A549 (cell line): ENCODE measurements at regions not wholly inside any gene's neighbourhood (a gene's known extent, or its start where the extent isn't known, plus 50 kb on each side); places are given as distances from the start of the nearest gene placed in this dataset.

Experiments
- BHLHE40 ChIP-seq: IDR thresholded peaks from 2 replicates; pipeline ENCODE4 v1.6.1; 2012; ENCODE audit warnings: low read depth, low read length, inconsistent platforms
- CEBPB ChIP-seq, 2 experiments: fragments of >200 bp in 1 of 2; sonication (Bioruptor Twin) in 1 of 2; formaldehyde crosslinking in 1 of 2; IDR thresholded peaks; 2 replicates each; pipeline ENCODE4 v1.6.1; 2012 to 2016
- CHD2 ChIP-seq: fragments of 150-350 bp; IDR thresholded peaks from 2 replicates; pipeline ENCODE4 v1.6.1; 2014; ENCODE audit warnings: low read length; ENCODE audit not compliant: partially characterized antibody
- CTCF ChIP-seq: fragments of >200 bp; sonication (Bioruptor Twin); formaldehyde crosslinking; IDR thresholded peaks from 3 replicates; pipeline ENCODE4 v1.5.1; 2016
- HOXA7 ChIP-seq: fragments of 250-450 bp; sonication (Bioruptor Pico); IDR thresholded peaks from 2 replicates; pipeline ENCODE4 v1.5.0; 2020; ENCODE audit warnings: mild to moderate bottlenecking, moderate library complexity
- JUN ChIP-seq, 2 experiments: fragments of >200 bp; sonication (Bioruptor Twin); formaldehyde crosslinking; IDR thresholded peaks; 2 replicates in 1 of 2; 3 replicates in 1 of 2; pipeline ENCODE4 v1.6.1; 2016 to 2017
- MAZ ChIP-seq: fragments of 150-350 bp; IDR thresholded peaks from 2 replicates; pipeline ENCODE4 v1.6.1; 2014; ENCODE audit warnings: antibody characterized with exemption, low read depth, low read length, borderline replicate concordance
- POLR2A ChIP-seq: IDR thresholded peaks from 2 replicates; pipeline ENCODE4 v1.6.1; 2012; ENCODE audit warnings: mild to moderate bottlenecking, low read length
- RNF2 ChIP-seq: fragments of 200-600 bp; sonication (generic); IDR thresholded peaks from 2 replicates; pipeline ENCODE4 v1.6.1; 2016; ENCODE audit warnings: low read depth, mild to moderate bottlenecking, antibody characterized with exemption, moderate library complexity, borderline replicate concordance
- ZSCAN20 ChIP-seq: fragments of 250-450 bp; sonication (Bioruptor Pico); IDR thresholded peaks from 2 replicates; pipeline ENCODE4 v1.8.0; 2022; ENCODE audit warnings: mild to moderate bottlenecking, moderate library complexity

DNA sequence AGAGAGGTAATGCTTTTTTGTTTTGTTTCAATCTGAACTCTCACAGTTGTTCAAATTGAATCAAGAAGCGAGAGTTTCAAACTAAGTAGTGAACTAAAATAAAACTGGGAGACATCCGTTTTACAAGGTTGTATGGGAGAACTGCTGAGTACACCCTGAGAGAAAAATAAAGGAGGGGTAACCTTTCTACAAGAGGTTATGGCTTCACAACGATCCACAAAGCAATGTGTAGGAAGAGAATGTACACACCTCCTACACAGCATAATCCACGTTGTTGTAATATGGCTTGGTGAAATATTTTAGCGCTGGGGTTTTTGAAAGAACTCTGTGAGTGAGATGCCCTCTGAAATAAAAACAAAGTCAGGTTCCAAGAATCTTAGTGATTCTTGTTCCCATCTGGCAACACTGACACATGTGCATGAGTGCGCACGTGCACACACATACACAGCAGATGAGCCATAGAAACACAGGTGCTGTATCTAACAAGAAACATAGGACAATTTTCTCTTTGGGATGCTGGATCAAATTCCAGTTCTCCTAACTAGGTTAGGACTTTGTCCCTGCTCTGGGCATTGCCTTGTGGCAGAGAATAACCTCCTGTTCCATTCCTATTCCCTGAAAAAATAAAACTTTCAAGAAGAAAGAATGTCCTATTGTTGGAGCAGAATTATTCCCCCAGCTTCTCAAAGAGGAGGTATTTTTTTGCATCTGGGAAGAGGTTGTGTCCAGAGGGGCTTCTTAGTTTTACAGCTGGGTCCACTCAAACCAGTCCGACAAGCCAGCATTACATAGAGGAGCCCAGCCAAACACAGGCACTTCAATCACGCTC lies 94.5 kb upstream of the EFNA5 start:
- no peak for TF ChIP-seq CHD2
- TF ChIP-seq CTCF, result no peak
- no peak for TF ChIP-seq HOXA7
- no peak for TF ChIP-seq BHLHE40
- no peak for TF ChIP-seq CEBPB (IDR thresholded peaks at IDR 0.05)
- TF ChIP-seq POLR2A, result no peak
- TF ChIP-seq RNF2, result no peak
- no peak for TF ChIP-seq MAZ
- no peak for TF ChIP-seq JUN (IDR thresholded peaks at IDR 0.05)
- no peak for TF ChIP-seq ZSCAN20 (CRISPR knock-in tag)
